DMS 273 (cell line): ENCODE measurements at regions not wholly inside any gene's neighbourhood (a gene's known extent, or its start where the extent isn't known, plus 50 kb on each side); places are given as distances from the start of the nearest gene placed in this dataset.

Source experiments
- DNase-seq: peaks from one replicate; lab custom pipeline; 2025; ENCODE audit not compliant: unreplicated experiment; lab: John Stamatoyannopoulos, UW

DNA sequence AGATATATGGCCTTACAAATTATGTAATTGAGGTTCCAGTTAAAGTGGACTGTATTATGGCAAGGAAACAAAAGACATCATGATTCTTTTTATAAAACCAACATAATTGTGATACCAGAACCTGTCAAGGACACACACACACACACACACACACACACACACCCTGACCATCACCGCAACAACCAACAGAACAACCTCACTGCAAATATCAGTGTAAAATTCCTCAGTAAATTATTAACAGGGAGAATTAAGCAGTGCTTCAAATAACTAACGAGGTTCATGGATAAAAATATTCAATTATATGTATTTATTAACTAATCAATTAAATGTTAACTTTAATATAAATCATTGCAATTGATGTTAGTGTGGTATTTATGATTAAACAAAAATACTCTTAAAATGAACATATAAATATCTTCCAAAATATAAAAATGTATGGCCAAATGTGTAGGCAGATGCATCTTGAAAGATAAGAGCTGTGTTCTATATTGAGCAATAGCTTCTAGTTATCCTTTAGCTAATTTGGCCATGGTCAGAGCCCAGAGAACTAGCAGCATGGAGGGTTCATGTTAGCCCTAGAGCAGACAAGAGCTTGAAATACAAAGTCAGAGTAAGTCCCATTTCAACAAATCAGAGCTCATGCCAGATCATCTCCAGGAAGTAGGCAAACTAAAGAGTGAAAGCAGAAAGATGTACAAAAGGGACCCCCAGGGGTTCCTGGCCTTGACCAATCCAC lies 280.5 kb upstream of the ADAMTS16 start:
- no peak for DNase-seq

DNA sequence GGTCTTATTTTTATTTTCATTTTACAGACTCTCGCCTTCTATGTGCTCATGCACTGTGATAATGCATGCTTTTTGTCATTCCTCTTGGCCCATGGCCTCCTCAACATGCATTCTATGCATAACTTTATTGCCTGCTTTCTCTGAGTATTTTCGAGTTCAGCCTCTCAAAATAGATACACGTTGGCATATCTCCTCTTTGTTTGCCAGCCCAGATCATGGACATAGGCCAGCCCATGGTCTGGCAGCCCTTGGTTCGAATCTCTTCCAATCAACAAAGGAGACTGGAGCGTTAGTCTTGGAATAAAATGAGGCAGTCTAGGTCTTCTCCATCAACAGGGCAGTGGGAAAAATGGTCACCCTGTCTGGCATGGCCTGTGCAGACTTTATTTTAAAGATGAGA lies 279.5 kb upstream of the ADAMTS16 start:
- no peak for DNase-seq

DNA sequence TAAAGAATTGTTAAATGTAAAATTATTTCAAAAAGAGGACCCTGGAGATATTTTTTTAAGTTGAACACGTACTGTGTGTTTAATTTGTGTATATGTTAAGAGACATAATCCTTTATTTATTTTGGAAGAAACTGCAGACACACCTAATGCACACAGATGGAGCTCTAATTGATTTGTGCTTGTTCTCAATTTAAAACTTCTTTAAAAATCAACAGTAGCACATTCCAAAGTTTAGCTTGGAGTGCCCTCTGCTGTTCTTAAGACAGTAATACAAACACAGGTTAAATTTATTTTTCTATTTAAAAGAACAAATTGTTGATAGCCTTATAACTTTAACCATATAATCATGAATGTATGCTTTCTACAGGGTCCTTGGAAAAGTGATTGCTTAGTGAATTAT lies 277.6 kb upstream of the ADAMTS16 start:
- DNase-seq = peak; percentile 55

DNA sequence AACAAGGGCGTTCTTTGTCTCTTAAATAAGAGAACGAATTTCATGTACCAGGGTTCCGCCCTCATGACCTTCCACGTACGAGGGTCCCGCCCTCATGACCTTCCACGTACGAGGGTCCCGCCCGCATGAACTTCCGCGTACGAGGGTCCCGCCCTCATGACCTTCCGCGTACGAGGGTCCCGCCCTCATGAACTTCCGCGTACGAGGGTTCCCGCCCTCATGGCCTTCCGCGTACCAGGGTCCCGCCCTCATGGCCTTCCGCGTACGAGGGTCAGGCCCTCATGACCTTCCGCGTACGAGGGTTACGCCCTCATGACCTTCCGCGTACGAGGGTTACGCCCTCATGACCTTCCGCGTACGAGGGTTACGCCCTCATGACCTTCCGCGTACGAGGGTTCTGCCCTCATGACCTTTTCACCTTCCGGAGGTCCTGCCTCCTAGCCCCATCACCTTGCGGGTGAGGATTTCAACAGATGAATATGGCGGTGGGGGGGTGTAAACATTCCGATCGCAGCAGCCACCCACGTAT lies 273.9 kb upstream of the ADAMTS16 start:
- no peak for DNase-seq

DNA sequence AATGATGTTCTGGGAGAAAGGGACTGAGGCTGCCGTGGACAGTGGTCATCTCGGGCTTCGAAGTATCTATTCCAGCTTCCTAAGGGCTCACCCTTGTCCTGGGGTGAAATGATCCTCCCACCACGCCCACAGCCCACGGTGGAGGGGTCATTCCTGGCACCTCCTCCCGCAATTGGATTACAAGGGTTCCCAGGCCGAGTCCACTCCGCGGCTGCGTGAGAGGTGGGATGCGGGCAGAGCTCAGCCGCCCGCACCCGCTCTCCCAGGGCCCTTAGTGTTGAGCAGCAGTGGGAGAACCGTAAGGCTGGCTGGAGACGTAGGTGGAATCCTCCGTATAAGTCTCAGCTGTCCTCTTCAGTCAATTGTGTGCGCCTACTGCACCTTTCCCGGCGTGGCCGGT lies 273.3 kb upstream of the ADAMTS16 start:
- DNase-seq = no peak

DNA sequence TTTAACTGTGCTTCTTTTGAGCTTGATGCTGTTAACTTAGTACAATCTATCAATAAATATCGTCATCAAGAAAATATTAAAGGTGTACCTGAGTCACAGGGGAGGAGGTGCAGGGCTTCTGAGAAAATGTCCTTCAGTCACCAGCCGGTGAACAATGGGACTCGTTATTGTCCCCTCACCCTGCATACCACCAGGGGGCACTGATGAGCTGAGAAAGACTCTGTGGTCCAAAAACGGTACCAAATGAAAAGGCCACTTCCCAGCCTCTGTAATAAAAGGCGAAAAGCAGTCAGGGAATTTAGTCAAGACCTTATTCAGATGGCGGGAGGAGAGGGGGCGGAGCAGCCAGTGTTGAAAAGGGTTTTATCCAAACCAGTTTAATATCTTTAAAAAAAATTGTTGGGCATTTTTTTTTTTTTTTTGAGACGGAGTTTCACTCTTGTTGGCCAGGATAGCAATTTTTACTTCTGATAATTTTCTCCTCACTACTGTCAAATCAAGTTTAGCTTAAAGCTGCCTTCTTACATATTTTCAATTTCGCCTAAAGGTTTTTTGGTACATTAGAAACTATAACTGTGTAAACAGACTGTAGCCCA lies 271.9 kb upstream of the ADAMTS16 start:
- peak; percentile 74 for DNase-seq

DNA sequence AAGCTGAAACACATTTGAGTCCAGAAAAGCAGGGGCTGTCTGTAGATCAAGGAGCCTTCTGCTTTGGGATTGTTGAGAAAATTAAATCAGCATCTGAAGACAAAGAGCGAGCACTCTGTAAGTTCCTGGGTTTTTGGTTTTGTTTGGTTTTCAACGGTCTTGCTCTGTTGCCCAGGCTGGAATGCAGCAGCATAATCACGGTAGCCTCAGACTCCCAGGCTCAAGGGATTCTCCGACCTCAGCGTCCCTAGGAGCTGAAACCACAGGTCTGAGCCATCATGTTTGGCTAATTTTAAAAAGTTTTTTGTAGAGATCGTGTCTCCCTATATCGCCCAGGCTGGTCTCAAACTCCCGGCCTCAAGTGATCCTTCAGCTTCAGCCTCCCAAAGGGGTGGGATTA lies 266.5 kb upstream of the ADAMTS16 start:
- no peak for DNase-seq

DNA sequence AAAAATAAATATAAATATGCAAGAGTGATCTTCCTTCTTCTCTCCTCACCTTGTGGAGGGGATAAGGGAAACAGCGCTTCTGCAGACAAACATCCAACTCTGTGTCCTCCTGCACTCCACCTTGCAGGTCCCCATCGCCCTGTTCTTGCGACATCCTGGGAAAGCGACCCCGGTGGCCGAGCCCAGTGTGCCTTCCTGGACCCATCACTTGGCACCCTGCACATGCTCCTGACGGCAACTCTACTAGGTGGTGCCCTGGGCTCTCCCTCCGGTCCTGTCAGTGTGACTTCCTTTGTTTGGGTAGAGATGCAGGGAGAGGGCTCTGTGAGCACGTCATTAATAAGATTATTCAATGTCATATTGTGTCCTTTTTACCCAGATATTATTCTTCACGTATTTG lies 266.0 kb upstream of the ADAMTS16 start:
- no peak for DNase-seq

DNA sequence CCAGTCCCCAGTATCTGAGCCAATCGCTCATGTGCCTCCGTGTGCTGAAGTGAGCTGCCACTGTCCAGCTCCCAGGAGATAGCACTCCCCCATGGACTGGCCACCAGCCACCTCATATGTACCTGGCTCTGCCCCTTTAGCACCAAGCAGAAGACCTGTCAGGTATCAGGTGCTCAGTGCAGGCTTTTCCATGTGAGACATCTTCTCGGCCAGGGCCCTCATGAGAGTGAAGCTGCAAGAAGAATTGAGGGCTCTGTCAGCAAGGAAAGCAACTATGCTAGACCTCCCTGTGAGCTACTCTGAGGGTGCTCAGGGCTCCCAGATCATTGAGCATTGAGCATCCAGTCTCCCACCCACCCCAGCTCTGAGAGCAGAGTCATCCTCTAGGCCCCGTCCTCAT lies 264.2 kb upstream of the ADAMTS16 start:
- no peak for DNase-seq

DNA sequence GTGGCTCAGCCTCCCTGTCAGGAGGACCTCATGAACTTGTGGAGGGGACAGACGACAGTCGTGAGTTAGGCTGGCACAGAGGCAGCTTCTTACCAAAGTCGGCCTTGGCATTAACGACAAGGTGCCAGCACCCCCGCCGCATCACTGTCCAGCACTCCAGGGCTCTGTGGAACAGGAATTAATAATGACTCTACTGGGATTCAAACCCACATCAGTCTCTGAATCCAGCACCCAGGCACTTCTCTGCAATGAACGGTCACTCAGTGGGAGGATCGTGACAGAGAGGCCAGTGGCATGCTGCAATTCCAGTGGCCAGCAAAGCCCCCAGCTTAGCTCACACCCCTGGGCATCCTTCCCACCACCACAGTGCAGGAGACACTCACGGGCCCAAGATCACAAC lies 263.3 kb upstream of the ADAMTS16 start:
- no peak for DNase-seq

DNA sequence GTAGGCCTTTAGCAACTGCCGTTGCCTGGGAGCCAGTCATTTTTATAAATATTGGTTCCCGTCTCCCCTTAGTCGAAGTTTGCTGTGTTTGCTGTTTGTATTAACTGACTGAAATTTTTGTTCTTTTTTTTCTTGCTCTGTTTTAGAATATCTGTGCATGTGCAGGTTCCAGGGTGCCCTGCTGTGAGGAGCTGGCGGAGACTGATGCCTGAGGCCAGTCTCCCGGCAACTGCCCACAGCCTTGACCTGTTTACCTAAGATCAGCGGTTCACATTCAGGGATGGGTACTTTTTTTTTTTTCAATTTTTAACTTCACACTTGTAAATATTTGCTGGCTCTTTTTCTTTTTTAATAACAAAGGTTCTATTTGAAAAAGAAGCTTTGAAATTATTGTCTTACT lies 262.6 kb upstream of the ADAMTS16 start:
- DNase-seq = no peak

DNA sequence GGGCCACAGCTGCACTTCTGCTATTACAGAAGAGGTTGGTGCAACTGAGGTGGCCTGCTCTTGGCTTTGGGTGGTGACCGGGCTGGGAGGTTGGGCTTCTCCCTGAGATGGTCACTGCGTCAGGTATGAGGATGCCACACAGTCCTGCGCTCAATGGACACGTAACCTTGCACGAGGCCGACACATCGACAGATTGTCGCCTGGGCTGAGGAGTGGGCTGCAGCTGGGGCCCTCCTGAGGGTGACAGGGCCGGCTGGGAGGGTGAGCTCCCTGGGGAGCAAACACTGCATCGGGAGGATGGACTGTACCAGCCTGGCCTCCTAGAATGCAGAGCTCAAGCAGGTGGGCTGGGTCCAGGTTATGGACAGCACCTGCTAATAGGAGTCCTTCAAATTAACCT lies 261.1 kb upstream of the ADAMTS16 start:
- DNase-seq = no peak

DNA sequence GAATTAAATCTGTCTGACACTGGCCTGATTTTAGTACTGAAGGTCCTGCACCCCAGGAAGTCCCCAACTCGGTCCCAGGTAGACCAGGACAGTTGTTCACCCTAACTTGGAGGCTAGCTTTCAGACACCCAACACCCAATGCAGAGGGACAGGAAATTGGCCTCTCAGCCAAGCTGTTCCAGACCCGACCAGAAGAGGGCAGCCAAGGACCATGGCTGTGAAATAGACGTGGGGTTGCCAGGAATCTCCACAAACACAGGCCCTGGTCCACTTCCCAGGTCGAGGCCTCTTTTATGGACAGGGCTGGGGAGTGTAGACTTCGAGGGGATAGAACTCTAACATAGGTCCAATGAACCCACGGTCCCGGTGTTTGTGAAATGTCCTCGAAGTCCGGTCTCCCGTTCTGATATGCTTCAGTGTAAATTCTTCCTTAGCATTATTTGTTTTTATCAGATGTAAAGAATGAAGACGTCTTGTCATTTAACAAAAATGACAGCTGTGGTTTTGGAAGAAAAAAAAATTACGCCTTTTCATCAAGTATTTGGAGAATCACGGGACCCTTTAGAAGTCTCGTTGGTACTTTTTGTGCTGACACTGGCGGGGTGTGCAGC lies 260.3 kb upstream of the ADAMTS16 start:
- DNase-seq = peak; percentile 77

DNA sequence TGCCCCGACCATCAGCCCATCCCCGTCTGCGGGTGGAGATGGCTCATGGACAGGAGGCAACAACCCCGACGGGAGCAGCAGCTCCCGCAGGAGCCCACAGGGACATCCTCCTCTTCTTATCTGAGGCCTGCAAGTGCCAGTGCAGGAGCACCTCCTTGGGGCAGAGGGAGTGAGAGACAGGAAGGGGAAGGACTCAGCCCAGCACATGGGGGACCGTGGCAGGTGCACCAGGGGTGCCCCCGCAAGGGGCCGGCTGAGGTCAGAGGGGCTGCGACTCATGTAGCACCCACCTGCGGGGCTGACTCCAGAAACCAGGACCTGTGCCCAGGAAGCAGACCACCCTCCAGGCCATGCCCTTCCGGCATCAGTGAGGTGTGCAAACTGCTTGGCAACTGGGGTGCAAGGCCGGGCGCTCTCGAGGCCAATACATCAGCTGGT lies 259.8 kb upstream of the ADAMTS16 start:
- no peak for DNase-seq

DNA sequence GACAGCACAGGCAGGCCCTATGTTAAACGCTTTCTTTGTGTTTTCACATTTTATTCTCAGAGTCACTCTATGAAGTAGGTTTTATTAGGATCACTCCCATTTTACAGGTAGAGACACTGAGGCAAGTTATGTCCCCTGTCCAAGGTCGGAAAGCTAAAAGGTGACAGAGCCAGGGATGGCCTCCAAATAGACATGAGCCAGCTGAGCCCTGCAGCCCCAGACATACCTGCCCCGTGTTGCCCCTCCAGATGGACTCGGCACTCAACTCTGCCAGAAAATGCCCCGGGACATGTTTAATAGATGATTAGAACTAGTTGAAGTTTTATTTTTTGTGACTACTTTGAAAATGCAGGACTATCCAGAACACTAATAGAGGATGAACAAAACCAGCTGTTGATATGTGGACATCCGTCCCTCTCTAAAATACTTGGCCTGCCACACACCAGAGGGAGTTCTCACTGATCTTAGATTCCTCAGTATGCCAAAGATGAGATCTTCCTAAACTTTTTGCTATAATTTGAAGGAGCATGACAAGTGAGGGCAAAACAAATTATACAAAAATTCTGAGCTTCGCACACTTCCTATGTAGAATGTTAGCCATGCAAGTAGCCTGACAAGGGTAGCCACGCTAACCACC lies 258.6 kb upstream of the ADAMTS16 start:
- DNase-seq = no peak

DNA sequence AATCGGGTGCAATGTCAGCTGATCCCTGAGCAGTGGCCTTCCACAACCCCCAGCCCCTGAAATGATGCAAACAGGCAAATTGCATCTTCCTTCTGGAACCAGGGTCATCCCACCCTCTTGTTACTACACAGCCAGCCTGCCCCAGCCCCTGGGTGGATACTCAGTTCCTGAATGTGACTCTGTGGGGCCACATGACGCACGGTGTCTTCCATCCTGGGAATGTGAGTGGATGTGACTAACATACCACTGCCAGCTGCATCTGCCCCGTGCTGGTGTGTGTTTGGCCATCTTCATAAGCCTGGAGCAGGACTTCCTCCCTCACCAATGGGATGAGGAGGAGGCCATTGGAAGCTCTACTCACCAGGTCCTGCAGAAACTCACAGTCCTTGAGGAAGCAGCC lies 257.9 kb upstream of the ADAMTS16 start:
- no peak for DNase-seq

DNA sequence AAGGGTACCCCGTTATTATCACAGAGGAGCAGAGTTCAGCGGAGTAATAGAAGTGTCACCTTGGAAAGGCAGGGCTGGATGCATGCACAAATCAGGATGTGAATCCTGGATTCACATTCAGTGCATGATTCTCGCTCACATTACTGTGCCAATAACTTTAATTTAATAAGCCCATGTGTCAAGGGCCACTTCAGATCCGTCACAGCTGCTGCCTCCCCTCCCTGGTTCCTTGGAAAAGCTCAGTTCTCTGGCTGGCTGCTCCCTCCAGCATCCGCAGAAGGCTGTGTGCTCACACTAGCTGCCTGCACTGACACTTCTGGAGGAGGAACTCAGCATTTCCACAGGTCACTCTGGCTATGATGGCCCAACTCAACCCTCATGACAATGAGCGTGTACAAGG lies 256.8 kb upstream of the ADAMTS16 start:
- no peak for DNase-seq

DNA sequence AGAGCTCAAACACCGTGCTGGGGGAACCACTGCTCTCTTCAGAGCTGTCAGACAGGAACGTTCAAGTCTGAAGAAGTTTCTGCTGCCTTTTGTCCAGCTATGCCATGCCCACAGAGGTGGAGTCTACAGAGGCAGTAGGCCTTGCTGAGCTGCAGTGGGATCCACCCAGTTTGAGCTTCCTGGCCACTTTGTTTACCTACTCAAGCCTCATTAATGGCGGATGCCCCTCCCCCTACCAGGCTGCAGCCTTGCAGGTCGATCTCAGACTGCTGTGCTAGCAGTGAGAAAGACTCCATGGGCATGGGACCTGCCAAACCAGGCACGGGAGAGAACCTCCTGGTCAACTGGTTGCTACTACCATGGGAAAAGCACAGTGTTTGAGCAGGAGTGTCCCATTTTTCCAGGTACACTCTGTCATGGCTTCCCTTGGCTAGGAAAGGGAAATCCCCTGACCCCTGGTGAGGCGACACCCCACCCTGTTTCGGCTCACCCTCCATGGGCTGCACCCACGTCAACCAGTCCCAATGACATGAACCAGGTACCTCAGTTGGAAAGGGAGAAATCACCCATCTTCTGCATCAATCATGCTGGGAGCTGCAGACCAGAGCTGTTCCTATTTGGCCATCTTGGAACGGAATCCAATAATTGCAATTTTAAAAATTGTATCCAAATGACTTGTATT lies 246.9 kb upstream of the ADAMTS16 start:
- DNase-seq = no peak

DNA sequence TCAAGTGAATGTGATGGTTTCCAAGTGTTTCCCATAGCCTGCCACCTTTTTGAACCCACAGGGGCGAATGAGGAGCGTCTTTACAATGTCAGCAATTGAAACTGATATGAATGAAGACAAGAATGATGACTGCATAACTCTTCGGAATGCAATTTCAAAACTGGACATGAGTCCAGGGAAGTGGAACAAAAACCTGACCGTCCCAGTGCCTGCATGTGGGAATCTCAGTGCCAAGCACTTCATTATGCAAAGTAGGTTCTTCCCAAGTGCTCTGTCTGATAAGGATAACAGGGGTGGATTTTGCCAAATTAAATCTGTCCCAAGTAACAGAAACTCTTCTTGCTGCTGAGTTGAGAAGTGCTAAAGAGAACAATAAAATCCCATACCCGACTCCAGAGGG lies 243.8 kb upstream of the ADAMTS16 start:
- no peak for DNase-seq

DNA sequence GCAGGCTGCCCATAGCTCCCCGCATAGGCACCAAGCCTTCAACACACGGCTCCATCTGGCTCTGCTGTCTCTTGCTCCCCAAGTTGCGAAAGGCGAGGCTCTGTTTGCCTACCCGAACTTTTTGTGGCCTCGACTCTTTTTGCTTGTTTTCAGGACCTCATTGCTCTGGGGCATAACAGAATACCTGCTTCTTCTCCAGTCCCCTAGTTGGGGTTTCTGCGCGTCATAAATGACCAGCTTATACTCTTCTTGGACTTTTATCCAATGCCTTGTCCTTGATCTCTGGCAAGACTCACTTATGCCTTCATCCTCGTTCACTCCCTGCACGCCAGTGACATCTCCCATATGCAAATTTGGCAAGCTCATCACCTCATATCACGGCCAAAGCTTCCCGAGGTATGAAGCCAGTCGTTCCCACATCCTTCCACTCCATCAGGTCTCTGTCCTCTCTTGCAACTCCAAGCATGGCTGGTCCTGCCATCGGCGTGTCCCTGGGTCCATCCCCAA lies 238.8 kb upstream of the ADAMTS16 start:
- no peak for DNase-seq

DNA sequence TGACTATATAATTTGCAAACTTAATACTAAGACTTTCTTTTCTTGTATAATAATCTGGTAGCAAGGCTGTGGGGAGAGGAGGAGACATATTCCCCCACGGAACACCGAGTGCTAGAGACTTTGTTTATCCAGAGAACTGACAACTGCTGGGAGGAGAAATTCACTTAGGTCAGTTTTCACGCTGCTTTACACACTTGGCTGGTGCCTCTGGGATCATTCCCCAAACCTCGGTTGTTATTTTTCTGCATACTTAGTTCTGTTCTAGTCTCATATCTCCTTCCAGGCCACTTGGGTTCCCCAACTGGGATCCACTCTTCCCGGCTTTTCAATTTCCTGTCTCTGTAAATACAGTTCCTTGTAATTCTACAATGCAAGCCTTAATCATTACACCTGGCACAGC lies 238.2 kb upstream of the ADAMTS16 start:
- no peak for DNase-seq
